HFF-Myc (cell line): ENCODE measurements at regions not wholly inside any gene's neighbourhood (a gene's known extent, or its start where the extent isn't known, plus 50 kb on each side); places are given as distances from the start of the nearest gene placed in this dataset.

Experiments used
- DNase-seq: peaks from one replicate; pipeline ENCODE4 v3.0.0-alpha.2; 2011; ENCODE audit warnings: low read depth; ENCODE audit errors: extremely low read depth
- H3K4me3 ChIP-seq: replicated peaks from 2 replicates; pipeline ENCODE4 v1.5.1; 2011; ENCODE audit warnings: low read depth, mild to moderate bottlenecking, control low read depth, low read length
- TF ChIP-seq, protein P1 (sequence below): IDR thresholded peaks from 2 replicates; pipeline ENCODE4 v1.5.1; 2012; ENCODE audit warnings: mild to moderate bottlenecking, low read depth, low read length, control low read depth; ENCODE audit errors: missing control alignments

DNA sequence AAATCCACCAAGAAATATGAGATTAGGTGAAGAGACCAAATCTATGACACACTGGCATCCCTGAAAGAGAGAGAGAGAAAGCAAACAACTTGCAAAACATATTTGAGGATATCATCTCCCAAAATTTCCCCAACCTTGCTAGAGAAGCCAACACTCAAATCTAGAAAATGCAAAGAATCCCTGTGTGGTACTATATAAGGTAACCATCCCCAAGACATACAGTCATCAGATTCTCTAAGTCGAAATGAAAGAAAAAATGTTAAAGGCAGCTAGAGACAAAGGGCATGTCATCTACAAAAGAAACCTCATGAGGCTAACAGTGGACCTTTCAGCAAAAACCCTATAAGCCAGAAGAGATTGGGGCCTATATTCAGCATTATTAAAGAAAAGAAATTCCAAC lies 622.1 kb upstream of the LMCD1 start:
- H3K4me3 ChIP-seq = no peak overlapping the region
- no peak for DNase-seq
- TF ChIP-seq, protein P1, sequence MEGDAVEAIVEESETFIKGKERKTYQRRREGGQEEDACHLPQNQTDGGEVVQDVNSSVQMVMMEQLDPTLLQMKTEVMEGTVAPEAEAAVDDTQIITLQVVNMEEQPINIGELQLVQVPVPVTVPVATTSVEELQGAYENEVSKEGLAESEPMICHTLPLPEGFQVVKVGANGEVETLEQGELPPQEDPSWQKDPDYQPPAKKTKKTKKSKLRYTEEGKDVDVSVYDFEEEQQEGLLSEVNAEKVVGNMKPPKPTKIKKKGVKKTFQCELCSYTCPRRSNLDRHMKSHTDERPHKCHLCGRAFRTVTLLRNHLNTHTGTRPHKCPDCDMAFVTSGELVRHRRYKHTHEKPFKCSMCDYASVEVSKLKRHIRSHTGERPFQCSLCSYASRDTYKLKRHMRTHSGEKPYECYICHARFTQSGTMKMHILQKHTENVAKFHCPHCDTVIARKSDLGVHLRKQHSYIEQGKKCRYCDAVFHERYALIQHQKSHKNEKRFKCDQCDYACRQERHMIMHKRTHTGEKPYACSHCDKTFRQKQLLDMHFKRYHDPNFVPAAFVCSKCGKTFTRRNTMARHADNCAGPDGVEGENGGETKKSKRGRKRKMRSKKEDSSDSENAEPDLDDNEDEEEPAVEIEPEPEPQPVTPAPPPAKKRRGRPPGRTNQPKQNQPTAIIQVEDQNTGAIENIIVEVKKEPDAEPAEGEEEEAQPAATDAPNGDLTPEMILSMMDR = no peak

GRCh38 chr3:7881946-7882345 lies 619.7 kb upstream of the LMCD1 start:
- DNase-seq = no peak

GRCh38 chr3:7897655-7898054 lies 604.0 kb upstream of the LMCD1 start:
- TF ChIP-seq, protein P1 = no peak
- H3K4me3 ChIP-seq = no peak overlapping the region
- DNase-seq = no peak

More at GRCh38 chr3:7881946-7882345, 619.7 kb upstream of the LMCD1 start:
- no peak overlapping the region for H3K4me3 ChIP-seq
- TF ChIP-seq, protein P1 = no peak

DNA sequence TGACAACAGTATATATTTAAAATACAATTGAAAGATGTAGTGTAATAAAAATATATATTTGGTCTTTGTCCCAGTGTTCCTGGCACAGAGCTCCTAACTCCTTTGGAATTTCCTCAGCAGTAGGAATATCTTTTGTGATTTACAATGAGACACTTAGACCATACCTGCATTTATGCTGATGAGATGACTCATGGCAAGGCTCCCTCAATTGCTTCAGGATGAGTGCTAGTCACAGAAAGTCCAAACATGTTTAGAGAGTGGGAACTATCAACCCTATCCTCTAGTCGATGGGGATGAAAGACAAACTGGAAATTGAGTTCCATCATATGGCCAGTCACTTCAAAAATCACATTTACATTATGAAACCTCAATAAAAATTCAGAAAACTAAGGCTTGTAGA lies 588.3 kb upstream of the LMCD1 start:
- TF ChIP-seq, protein P1 = no peak

DNA sequence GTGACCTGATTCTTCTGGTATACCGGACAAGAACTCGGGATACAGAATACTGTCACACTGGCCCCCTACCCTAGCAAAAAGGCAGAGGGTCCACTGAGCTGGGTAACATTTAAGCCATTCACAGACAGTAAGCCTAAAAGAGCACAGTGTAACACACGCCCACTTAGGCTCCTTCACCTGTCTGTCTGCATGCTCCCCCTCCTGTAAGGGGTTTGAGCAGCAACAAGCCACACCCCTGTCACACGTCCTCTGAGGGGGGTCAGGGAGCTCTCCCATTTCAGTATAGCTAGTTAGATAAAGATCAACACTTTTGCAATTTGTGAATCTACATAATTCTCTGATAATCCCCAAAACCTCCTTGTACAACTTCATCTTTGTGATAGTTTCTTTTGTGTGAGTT lies 586.3 kb upstream of the LMCD1 start:
- no peak for DNase-seq
- TF ChIP-seq, protein P1 = no peak
- no peak overlapping the region for H3K4me3 ChIP-seq

More for the DNA sequence above, 588.3 kb upstream of the LMCD1 start:
- no peak for DNase-seq
- H3K4me3 ChIP-seq = no peak overlapping the region

GRCh38 chr3:7917443-7918151 lies 584.0 kb upstream of the LMCD1 start:
- TF ChIP-seq, protein P1 = no peak
- no peak overlapping the region for H3K4me3 ChIP-seq
- no peak for DNase-seq

- DNase-seq = no peak
- TF ChIP-seq, protein P1 = no peak
- H3K4me3 ChIP-seq = no peak overlapping the region
Measured at GRCh38 chr3:7920211-7920610, 581.4 kb upstream of the LMCD1 start.
